Liver (tissue), 3 donors: ENCODE measurements at regions not wholly inside any gene's neighbourhood (a gene's known extent, or its start where the extent isn't known, plus 50 kb on each side); places are given as distances from the start of the nearest gene placed in this dataset.

Source experiments
- EGR1 ChIP-seq, 2 donors: IDR thresholded peaks; 2 replicates each; pipeline ENCODE4 v1.6.1; 2016 to 2018; ENCODE audit warnings: antibody characterized with exemption in 2 of 2, low read depth in 2 of 2
- GABPA ChIP-seq, 2 donors: IDR thresholded peaks in 1 of 2; conservative IDR thresholded peaks in 1 of 2; 2 replicates each; pipeline ENCODE4 v1.6.1; 2016; ENCODE audit warnings: antibody characterized with exemption in 2 of 2, mild to moderate bottlenecking in 1 of 2, moderate library complexity in 1 of 2
- HNF4A ChIP-seq, 2 donors: conservative IDR thresholded peaks; 2 replicates each; pipeline ENCODE4 v1.6.1; 2016; ENCODE audit warnings: antibody characterized with exemption in 2 of 2, mild to moderate bottlenecking in 2 of 2
- JUND ChIP-seq, 2 donors: IDR thresholded peaks; 2 replicates each; pipeline ENCODE4 v1.6.1; 2016; ENCODE audit warnings: antibody characterized with exemption in 2 of 2
- RXRA ChIP-seq, 2 donors: IDR thresholded peaks; 2 replicates each; pipeline ENCODE4 v1.6.1; 2017 to 2018; ENCODE audit warnings: antibody characterized with exemption in 2 of 2, mild to moderate bottlenecking in 1 of 2
- SP1 ChIP-seq: IDR thresholded peaks from 2 replicates; pipeline ENCODE4 v1.6.1; 2018; ENCODE audit warnings: antibody characterized with exemption, mild to moderate bottlenecking
- TAF1 ChIP-seq: conservative IDR thresholded peaks from 2 replicates; pipeline ENCODE4 v1.6.1; 2016; ENCODE audit warnings: antibody characterized with exemption, mild to moderate bottlenecking
- YY1 ChIP-seq: IDR thresholded peaks from 2 replicates; pipeline ENCODE4 v1.6.1; 2016; ENCODE audit warnings: antibody characterized with exemption, mild to moderate bottlenecking
- TF ChIP-seq, protein P1 (sequence below): fragments of 150-350 bp; IDR thresholded peaks from 2 replicates; pipeline ENCODE4 v1.5.1; 2017; ENCODE audit warnings: improper control_type of control experiment, low read depth, low read length; ENCODE audit not compliant: missing input control
- TF ChIP-seq, protein P2 (sequence below): IDR thresholded peaks from 2 replicates; pipeline ENCODE4 v1.6.1; 2016; ENCODE audit warnings: antibody characterized with exemption
- TF ChIP-seq, protein P3 (sequence below): IDR thresholded peaks from 2 replicates; pipeline ENCODE4 v1.6.1; 2016; ENCODE audit warnings: antibody characterized with exemption, mild to moderate bottlenecking
- TF ChIP-seq, protein P4 (sequence below): IDR thresholded peaks from 2 replicates; pipeline ENCODE4 v1.6.1; 2016; ENCODE audit warnings: antibody characterized with exemption
- TF ChIP-seq, protein P5 (sequence below): IDR thresholded peaks from 2 replicates; pipeline ENCODE4 v1.6.1; 2016; ENCODE audit warnings: antibody characterized with exemption
- donor health status: healthy.
- donor health status: healthy.

DNA sequence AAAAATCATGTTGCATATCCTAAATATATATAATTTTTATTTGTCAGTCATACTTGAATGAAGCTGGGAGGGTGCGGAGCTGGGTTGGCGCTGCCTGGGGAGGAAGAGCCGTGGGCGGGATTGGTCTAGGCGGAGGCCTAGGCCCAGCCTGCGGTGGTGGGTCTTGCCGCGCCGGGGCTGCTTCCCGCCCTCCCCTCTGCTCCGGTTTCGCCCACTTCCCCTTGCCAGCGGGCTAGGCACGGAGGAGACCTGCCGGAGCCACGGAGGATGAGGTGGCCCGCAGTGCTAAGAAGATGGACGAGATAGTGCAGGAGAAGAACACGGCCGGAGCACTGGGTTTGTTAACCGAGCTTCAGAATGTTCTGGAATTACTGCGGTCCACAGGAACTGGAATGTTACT is 54.0 kb upstream of the IGFBPL1 start:
- TF ChIP-seq, protein P1, sequence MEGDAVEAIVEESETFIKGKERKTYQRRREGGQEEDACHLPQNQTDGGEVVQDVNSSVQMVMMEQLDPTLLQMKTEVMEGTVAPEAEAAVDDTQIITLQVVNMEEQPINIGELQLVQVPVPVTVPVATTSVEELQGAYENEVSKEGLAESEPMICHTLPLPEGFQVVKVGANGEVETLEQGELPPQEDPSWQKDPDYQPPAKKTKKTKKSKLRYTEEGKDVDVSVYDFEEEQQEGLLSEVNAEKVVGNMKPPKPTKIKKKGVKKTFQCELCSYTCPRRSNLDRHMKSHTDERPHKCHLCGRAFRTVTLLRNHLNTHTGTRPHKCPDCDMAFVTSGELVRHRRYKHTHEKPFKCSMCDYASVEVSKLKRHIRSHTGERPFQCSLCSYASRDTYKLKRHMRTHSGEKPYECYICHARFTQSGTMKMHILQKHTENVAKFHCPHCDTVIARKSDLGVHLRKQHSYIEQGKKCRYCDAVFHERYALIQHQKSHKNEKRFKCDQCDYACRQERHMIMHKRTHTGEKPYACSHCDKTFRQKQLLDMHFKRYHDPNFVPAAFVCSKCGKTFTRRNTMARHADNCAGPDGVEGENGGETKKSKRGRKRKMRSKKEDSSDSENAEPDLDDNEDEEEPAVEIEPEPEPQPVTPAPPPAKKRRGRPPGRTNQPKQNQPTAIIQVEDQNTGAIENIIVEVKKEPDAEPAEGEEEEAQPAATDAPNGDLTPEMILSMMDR: no peak
- TF ChIP-seq, protein P2, sequence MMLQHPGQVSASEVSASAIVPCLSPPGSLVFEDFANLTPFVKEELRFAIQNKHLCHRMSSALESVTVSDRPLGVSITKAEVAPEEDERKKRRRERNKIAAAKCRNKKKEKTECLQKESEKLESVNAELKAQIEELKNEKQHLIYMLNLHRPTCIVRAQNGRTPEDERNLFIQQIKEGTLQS: no peak
- TF ChIP-seq, protein P3, sequence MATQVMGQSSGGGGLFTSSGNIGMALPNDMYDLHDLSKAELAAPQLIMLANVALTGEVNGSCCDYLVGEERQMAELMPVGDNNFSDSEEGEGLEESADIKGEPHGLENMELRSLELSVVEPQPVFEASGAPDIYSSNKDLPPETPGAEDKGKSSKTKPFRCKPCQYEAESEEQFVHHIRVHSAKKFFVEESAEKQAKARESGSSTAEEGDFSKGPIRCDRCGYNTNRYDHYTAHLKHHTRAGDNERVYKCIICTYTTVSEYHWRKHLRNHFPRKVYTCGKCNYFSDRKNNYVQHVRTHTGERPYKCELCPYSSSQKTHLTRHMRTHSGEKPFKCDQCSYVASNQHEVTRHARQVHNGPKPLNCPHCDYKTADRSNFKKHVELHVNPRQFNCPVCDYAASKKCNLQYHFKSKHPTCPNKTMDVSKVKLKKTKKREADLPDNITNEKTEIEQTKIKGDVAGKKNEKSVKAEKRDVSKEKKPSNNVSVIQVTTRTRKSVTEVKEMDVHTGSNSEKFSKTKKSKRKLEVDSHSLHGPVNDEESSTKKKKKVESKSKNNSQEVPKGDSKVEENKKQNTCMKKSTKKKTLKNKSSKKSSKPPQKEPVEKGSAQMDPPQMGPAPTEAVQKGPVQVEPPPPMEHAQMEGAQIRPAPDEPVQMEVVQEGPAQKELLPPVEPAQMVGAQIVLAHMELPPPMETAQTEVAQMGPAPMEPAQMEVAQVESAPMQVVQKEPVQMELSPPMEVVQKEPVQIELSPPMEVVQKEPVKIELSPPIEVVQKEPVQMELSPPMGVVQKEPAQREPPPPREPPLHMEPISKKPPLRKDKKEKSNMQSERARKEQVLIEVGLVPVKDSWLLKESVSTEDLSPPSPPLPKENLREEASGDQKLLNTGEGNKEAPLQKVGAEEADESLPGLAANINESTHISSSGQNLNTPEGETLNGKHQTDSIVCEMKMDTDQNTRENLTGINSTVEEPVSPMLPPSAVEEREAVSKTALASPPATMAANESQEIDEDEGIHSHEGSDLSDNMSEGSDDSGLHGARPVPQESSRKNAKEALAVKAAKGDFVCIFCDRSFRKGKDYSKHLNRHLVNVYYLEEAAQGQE: no peak
- TF ChIP-seq, protein P4, sequence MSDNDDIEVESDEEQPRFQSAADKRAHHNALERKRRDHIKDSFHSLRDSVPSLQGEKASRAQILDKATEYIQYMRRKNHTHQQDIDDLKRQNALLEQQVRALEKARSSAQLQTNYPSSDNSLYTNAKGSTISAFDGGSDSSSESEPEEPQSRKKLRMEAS: no peak
- TF ChIP-seq JUND (IDR thresholded peaks at IDR 0.05): no peak
- no peak for TF ChIP-seq SP1
- no peak for TF ChIP-seq TAF1
- TF ChIP-seq HNF4A (conservative IDR thresholded peaks at IDR 0.05): no peak
- no peak for TF ChIP-seq RXRA (IDR thresholded peaks at IDR 0.05)
- TF ChIP-seq YY1: no peak
- no peak for TF ChIP-seq GABPA (IDR thresholded peaks at IDR 0.05 in 1 of 2, conservative IDR thresholded peaks at IDR 0.05 in 1 of 2)
- no peak for TF ChIP-seq EGR1 (IDR thresholded peaks at IDR 0.05; ENCODE audit: low read depth in 2 of 2)
- TF ChIP-seq, protein P5, sequence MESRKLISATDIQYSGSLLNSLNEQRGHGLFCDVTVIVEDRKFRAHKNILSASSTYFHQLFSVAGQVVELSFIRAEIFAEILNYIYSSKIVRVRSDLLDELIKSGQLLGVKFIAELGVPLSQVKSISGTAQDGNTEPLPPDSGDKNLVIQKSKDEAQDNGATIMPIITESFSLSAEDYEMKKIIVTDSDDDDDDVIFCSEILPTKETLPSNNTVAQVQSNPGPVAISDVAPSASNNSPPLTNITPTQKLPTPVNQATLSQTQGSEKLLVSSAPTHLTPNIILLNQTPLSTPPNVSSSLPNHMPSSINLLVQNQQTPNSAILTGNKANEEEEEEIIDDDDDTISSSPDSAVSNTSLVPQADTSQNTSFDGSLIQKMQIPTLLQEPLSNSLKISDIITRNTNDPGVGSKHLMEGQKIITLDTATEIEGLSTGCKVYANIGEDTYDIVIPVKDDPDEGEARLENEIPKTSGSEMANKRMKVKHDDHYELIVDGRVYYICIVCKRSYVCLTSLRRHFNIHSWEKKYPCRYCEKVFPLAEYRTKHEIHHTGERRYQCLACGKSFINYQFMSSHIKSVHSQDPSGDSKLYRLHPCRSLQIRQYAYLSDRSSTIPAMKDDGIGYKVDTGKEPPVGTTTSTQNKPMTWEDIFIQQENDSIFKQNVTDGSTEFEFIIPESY: no peak
